IMR-90 (cell line): ENCODE measurements at regions not wholly inside any gene's neighbourhood (a gene's known extent, or its start where the extent isn't known, plus 50 kb on each side); places are given as distances from the start of the nearest gene placed in this dataset.

ENCODE experiments used
- CEBPB ChIP-seq: IDR thresholded peaks from 2 replicates; pipeline ENCODE4 v1.6.1; 2012; ENCODE audit warnings: low read depth, low read length, improper control_type of control experiment
- CTCF ChIP-seq: conservative IDR thresholded peaks from 2 replicates; pipeline ENCODE4 v1.5.1; 2012; ENCODE audit warnings: mild to moderate bottlenecking, low read depth, low read length, improper control_type of control experiment
- FOS ChIP-seq: fragments of 150-350 bp; IDR thresholded peaks from 2 replicates; pipeline ENCODE4 v1.6.1; 2016; ENCODE audit warnings: low read depth, low read length
- MAFK ChIP-seq: IDR thresholded peaks from 2 replicates; pipeline ENCODE4 v1.6.1; 2012; ENCODE audit warnings: low read depth, low read length, improper control_type of control experiment
- MXI1 ChIP-seq: IDR thresholded peaks from 2 replicates; pipeline ENCODE4 v1.6.1; 2012; ENCODE audit warnings: low read depth, mild to moderate bottlenecking, low read length, moderate library complexity, borderline replicate concordance
- POLR2A ChIP-seq: IDR thresholded peaks from 2 replicates; pipeline ENCODE4 v1.6.1; 2012; ENCODE audit warnings: mild to moderate bottlenecking, low read depth, low read length
- RCOR1 ChIP-seq: IDR thresholded peaks from 2 replicates; pipeline ENCODE4 v1.6.1; 2012; ENCODE audit warnings: mild to moderate bottlenecking, low read length, improper control_type of control experiment; ENCODE audit not compliant: insufficient replicate concordance
- SMC3 ChIP-seq: fragments of 150-350 bp; IDR thresholded peaks from 2 replicates; pipeline ENCODE4 v1.6.1; 2016; ENCODE audit warnings: low read depth, mild to moderate bottlenecking, antibody characterized with exemption, low read length, moderate library complexity

- TF ChIP-seq CTCF, result no peak
- no peak for TF ChIP-seq POLR2A
- TF ChIP-seq FOS, result no peak
- no peak for TF ChIP-seq SMC3
- TF ChIP-seq RCOR1, result no peak
- no peak for TF ChIP-seq CEBPB
- TF ChIP-seq MAFK, result no peak
- TF ChIP-seq MXI1, result no peak
These were observed 153.2 kb upstream of the RBM19 start for GRCh38 chr12:114119316-114119715.
